ENCODE measurements at regions not wholly inside any gene's neighbourhood (a gene's known extent, or its start where the extent isn't known, plus 50 kb on each side); places are given as distances from the start of the nearest gene placed in this dataset.

DNA sequence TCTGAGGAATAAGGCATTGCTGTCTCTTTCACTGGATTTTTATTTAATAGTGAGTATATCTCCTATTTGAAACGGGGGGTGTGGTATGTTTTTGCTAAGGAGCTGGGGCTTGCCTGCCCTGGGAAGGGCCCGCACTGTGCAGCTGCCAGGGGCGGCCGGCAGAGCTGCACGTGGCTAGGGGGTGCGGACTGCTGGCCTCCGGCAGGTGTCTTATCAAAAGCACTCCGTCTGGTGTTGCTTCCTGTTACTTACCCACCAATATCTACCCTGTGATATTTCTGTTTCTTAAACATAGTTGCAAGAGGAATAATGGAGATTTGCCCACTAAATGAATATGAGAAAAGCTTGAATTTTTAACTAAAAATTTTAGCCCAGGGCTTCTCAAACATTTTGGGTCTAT, 232.0 kb downstream of the IRX1 start:
- DNase-seq = no peak

DNA sequence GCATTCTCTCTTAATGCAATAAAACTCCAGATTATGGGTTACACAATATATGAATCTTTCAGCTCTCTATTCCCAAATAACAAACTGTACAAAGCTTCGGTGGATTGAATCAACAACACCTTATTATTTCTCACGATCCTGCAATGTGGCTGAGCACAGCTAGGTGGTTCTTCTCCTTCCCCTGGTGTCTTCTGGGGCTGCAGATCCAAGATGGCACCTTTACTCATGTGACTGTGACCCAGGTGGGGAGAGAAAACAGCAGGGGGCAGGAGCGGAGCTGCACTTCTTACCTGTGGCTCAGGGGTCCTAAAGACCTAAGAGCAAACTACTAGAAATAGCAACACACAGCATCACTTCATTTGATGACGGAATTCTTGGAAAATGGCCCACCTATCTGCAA, 233.1 kb downstream of the IRX1 start:
- DNase-seq = no peak

DNA sequence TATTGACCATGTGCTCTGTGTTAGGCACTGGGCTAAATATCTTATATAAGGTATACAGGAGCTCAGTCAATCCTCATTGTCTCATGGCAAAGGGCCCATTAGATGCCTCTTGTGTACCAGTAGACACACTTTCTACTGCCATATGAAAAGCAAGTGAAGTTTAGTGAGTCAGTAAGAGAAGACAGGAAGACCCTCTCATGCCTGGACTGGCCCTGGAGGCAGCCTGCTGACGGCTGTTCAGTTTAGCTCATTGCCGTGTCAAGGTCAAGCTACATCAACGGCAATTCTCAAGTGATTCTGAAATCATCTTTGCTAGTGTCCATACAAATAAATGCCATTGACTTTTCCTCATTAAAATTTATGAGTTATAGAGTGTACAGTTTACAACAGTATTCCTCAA, 237.9 kb downstream of the IRX1 start:
- DNase-seq = no peak

DNA sequence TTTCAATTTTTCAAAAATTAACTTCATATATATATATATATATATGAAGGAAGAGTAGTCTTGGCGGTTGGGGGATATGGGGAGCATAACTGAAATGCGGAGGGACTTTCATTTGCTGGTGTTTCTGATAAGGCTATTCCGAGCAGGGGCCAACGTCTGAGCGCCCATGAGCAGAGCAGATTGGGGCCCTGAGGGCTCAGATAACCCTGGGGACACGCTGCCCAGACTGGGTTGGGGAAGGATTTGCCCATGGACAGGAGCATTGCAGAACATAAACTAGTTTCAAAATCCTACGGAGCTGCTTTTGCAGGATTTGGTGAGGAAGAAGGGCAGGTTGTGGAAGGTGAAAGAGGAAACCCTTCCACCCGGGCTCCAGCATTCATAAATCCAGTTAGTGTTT, 240.2 kb downstream of the IRX1 start:
- DNase-seq = no peak

DNA sequence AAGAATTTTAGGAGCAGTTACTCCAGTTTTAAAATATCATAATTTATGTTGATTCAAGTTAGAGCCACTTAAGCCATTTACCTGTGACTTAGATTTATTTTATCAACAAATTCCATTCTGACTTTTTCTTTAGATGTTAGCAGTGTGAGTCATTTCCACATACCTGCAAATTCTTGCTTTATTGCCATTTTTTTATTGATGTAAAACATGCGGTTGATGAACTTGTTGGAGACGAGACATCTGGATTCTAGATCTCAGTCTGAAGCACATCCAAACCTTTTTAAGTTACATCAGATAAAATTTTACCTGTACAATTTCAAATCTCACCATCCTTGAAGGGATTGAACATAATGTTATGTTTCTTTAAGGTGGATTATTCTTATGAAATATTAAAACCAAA, 240.9 kb downstream of the IRX1 start:
- no peak for DNase-seq

DNA sequence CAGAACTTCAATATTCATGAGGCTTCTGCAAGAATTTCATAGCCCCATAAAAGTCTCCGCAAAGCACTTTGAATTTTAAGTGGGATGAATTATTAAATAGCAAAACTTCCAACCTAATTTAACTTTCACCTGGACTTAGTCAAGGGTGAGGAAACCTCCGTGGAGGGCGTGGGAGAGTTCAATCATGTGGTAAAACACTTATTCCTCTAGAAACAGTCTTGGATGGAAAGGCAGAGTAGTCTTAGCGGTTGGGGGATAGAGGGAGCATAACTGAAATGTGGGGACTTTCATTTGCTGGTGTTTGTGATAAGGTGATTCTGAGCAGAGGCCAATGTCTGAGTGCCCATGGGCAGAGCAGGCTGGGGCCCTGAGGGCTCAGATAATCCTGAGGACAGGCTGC, 241.9 kb downstream of the IRX1 start:
- DNase-seq = no peak

DNA sequence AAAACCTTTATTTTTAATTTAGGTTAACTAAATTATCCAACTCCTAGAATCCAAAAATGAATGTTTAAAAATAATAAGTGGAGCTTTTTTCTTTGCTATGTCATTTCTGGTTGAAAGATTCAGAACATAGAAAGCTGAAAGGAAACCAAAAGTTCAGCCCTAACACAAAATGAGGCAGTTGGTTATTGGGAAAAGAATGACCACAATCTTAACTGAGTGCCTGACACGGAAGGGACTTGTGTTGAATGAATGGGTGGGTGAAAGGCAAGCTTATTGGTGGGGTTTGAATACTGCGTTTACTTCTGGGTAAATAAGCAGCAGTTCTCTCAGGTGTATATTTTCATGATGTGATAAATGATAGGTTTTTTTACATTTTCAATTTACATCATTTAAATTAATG, 243.5 kb downstream of the IRX1 start:
- DNase-seq = no peak

DNA sequence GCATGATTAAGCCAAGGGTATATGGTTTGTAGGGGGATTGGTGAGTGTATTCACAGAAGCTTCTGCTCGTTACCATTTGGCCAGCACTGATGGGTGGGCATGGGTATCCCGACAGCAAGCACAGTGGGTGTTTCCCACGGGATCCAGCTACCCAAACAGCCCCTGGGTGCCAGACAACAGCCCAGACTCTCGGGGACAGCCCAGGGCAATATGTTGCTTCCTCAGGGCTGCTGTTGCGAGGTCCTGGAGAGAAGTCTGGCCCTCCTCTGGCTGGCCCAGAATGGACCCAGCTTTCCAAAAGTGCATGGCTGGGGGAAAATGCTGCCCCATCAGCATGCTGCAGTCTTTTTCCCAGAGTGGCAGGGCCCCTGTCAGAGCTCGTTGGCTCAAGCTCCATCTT, 247.0 kb downstream of the IRX1 start:
- no peak for DNase-seq

DNA sequence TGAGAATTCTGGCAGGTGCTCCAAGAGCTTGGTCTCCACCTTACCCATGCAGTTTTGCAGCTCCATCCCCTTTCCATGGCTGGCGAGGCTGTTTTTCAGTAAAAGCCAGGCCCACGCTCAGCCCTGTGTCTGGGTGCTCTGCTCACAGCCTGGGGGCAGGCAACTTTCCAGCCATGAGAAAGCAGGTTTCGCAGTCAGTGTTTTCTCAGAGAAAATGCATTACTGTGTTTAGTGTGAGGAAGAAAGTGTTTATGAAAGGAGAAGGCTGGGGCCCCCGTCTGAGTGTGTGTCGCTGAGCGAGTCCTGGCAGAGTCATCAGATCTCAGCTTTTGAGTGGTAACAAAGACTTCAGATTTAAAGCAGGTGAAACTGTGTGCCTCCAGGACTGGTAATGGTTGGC, 248.1 kb downstream of the IRX1 start:
- no peak for DNase-seq

DNA sequence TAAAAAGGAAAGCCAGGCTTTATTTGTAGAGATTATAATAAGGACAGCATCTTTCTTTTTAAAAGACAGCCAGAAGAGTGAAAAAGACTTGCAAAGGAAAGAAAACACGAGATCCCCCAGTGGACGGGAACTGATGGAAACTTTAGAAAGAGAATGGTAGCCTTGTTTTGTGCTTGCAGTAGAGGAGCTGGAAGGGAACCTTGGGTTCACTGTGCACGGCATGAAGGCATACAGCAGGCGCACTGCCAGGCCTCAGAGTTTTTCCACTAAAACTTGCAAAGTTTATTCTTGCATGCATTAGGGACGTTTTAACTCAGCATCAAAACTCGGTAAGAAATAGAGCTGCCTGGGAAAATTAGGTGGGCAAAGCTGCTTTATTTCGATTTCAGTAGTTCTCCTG, 248.6 kb downstream of the IRX1 start:
- no peak for DNase-seq

DNA sequence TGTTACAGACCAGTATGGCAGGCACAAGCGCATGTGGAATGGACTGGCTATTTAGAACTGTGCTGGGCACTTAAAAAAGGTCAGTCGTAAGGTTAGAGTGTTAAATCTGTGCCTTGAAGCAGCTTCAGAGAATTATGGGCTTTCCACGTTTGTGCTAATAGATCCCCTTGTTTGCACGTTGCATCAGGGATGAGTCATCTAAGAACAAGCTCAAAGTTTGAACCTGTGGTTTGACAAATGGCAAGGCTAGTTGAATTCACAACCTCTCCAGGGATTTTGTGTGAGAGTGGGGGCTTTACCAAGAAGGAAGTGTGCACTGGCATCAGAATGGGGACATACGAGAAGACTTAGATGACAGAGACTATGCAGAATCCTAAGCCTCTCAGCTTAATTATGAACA, 249.6 kb downstream of the IRX1 start:
- DNase-seq = no peak

DNA sequence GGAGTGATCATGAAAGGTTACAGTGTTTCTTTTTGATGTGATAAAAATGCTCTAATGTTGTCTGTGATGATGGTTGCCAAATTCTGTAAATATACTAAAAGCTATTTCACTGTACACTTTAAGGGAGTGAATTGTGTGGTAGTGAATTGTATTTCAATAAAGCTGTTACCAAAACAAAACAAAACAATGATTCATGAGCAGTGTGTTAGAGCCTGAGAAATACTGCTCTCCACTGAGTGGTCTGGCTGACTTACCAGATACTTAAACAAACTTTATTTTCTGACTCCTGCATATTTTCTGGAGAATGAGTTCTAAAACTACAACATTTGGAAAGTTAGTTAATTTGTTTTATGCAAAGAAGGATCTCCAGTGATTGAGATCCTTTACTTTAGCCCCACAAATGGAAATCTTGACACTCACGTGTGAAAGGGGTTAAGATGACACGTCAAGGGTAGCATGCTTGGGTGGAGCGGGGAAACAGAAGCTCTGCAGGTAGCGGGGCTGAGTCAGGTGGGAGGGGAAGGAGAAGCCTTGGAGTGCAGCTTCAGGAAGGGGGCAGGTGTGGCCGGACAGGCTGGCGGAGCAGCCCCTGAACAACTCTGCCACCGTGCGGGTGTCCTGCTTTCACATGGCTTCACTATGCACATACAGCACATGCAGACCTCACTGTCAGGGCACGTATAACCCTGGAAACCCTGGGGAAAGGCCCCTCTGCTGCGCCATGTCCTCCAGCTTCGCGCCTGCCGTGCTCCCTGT, 256.7 kb downstream of the IRX1 start:
- DNase-seq = no peak

DNA sequence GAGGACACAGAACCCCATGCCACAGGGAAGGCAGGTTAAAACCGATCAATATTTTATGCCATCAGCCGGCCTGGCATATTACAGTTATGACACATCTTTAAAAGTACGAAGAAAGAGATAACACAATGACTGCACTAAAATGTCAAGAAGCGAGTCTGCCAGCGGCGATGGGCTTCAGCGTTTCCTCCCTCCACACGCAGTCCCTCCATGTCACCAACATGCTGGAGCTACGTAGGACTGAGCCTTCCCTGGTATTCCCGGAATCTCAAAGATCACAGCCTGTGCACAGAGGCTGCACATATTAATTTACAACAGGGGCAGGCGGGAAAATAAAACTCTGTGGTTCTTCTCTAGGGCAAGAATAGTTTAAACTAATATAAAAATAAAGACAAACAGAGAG, 257.7 kb downstream of the IRX1 start:
- DNase-seq = no peak

DNA sequence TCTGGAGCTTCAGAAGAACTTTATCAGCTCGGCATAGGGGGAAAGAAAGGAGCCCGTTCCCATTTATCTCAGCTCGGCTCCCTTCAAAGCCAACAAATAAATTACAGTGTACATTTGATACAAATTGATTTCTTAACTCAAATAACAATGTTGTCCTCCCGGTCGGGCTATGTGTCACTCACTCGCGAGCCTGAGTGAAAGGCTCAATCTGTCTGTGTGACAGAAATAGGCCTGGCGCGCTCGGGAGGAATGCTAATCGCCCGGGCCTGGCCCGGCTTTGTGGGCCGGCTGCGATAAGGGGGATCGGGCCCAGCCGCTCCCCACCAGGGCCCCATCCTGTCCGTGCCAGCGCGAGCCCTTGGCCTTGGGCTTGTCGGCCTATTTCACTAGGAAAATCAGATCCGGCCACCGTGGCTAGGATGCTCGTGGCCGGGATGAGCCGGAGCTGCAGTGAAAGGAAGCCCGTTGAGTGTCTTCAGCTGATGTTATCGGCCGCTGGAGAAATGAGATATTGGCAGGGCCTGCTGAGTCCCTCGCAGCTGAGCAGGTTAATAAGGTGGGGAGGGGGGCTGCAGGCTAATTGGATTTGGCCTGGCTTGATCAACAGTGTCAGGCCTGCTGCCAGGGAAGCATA, 258.7 kb downstream of the IRX1 start:
- no peak for DNase-seq

DNA sequence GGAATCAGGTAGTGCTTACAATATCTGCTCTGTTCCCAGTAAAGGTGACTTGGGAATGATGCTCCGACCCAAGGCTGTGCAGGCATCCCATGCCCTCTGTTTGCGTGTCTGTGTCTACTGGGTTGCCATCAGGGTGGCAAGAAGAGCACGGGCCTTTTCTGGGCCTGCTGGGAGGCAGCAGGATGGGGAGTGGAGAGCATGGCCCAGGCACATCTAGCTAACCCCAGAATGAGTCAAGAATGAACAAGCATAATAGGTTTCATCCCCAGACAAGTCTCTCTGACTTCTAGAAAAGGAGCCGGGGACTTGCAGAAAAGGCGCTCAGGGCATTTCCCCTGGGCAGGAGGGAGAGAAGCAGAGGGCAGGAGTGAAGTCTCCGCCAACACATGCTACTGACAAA, 260.4 kb downstream of the IRX1 start:
- no peak for DNase-seq

DNA sequence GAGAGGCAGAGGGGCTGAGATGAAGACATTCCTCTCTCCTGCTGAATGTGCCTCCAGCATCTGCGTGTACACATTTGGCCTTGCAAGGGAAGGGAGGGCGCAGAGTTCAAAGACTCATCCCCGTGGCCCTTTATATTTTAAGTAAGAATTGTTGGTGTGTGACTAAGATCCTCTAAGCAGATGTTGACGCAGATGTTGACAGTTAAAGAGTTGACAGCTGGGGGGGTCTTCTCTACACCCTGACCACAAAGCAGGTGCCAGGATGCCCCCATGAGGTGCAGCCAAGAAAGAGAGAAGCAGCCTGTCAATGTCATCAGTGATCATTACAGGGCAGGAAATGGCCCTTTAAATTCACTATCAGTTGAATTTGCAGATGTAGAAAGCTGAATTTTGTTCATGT, 262.9 kb downstream of the IRX1 start:
- no peak for DNase-seq

DNA sequence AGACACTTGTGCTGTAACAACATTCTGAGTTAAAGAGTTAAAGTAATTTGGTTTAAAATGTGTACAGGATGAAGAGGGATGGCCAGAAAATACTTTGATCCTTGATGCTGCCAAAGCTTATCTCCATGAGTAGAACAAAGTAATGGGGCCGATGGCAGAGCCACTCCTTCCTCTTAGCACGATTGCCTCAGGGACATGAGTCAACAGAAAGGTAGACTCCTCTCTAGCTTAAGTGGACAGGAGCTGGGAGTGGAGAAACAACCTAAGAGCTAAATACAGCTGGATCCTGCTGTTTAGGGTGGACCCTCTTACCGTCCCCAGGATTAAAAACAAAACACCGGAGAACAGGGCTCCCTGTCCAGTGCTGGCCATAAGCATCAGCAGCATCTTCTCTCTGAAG, 267.3 kb downstream of the IRX1 start:
- DNase-seq = no peak

DNA sequence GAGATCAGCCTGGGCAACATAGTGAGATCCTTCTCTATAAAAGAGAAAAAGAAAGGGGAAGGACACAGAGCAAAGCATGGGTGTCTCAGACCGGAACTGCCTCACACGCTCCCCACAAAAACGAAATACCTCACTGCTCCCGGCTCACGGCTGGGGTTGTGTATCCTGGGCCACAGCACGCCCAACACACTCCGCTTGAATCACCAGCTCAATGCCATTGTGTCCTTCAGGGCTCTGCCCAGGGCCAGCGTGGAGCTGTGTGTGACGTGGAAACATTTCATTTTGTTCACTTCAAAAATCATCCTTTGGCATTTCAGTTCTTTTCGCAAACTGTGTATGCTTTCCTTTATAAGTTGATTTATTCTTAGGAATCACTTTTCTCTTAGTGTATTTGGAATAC, 279.5 kb downstream of the IRX1 start:
- DNase-seq = no peak

DNA sequence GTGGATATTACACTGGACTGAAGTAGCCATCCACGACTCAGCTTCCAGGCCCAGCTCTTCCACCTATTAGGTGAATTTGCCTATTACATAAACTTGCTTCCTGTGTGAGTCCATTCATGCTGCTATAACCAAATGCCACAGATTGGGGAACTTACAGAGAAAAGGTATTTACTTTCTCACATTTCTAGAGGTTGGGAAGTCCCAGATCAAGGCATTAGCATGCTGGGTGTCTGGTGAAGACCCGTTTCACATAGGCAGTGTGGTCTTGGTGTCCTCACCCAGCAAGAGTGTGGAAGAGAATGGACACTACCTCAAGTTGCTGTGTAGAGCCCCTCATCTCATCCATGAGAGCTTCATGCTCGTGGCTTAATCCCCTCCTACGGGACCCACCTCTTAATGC, 282.6 kb downstream of the IRX1 start:
- no peak for DNase-seq

DNA sequence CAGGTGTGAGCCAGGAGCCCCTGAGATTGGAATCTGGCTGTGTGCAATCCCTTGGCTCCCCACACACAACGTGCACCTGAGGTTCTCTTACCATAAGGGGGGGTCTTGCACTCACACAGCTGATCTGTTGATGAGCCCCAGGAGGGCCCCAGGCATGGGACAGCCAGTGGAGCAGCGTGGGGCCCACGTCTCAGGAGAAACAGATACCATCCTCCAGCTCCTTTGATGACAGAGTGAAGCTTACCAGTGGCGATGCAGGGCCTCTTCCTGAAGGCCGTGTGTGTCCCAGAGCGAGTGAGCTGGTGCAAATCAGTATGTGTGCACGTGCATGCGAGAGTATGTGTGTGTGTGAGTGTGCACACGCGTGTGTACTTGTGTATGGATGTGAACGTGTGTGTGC, 287.4 kb downstream of the IRX1 start:
- no peak for DNase-seq

DNA sequence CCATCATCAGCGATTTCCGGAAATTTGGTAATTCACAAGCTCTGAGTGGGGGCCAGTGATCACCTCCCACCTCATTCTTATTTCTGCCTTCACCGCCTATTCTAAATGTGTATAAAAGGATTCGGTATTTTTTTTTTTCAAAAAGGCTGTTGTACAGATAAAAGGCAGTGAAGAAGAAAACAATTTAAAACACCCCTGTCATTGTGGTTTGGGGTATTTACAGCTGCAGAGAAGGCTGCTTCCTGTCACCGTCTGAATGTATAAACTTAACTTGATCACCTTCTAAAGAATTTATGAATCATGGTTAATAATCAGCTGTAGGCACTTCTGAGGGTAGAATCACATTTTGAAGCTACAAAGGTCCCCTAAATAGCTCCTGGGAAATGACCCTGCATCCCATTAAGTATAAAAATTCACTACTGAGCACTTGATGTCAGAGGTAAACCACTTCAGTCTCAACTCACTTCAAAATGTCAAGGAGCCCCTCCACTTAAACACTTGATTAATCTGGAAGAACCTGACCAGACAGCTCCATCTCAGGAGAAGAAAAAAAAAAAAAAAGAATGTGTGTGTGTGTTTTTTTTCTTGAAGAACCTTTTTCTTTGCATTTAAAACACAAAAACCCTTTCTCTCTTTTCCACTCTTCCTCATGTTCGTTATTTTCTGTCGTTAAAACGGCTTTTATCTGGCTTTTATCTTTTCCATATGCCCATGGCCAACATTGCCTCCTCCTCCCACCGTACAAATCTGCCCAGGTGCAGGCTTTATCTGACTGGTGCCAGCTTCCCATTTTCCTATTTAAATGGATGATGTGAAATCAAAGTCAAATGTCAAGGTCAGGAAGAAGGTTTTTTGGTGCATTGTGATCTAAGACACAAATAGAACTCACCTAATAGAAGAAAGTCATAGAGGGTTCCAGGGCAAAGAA, 291.2 kb downstream of the IRX1 start:
- DNase-seq = no peak

DNA sequence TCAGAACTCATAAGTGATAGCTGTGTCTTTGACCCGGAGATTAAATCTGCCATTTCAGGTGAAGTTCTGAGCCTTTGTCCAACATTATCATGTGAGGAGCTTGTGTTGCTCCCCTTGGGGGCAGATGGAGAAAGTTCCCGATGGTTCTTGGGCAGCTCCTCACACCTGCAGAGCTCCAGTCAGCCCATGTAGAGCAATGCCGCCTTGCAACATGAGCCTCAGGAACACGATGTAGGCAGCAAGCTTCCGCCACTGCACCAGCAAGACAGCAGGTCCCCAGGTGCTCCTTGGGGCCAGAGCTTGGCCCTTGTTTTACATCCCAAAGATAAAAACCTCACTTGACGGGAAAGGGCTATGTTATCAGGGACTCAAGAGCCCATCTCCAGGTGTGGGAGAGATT, 292.7 kb downstream of the IRX1 start:
- no peak for DNase-seq

DNA sequence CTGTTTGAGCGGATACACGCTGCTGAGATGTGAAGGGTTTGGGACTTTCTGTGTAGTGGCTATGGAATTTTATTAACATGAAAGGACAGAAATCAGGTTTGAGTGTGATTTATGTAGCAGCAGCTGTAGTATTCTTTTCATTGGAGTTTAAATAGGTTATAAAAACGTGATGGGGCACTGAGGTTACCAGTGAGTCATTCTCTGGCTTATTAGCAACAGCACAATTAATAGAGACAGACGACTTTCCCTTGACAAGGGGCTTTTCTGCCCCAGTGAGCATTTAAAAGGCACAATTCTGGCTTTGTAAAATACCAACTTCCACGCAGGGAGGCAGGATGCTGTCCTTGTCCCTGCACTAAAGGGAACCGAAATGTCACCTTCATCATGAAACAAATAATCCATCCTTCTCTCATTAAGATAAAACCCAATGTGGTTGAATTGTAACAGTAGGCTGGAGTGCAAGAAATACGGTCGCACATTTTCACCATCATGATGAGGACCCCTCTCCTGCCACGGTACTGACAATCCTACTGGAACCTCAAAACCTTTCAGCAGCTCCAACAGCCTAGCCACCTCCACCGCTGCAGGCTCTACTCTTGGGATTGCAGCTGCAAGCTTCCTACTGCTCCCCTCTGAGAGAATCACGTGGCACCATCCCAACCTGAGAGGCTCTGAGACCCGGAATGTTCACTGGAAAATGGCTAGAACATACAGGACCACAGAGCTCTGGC, 293.9 kb downstream of the IRX1 start:
- no peak for DNase-seq
